ENCODE measurements at regions not wholly inside any gene's neighbourhood (a gene's known extent, or its start where the extent isn't known, plus 50 kb on each side); places are given as distances from the start of the nearest gene placed in this dataset.

DNA sequence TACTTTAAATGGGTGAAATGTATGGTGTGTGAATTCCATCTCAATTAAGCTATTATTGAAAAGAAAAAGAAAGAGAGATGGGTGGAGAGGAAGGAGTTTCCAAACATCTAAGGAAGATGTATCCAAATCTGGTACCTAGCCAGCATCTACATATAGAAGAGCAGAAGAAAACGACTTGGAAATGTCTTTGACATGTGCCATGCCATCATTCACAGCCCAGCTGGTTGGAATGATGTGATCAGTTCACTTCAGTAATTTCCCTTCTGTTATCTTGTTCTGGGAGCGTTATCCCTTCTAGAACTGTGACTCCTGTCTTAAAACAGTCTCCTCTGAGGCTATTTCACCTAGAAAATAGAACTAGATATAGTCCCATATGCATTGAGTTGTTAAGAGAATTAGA lies 312.8 kb upstream of the GYPC start:
- H3K4me3 Mint-ChIP-seq (ENCODE audit: unreplicated experiment) = no peak overlapping the region
- H3K4me1 Mint-ChIP-seq (ENCODE audit: unreplicated experiment) = no peaks in the 10 kb centered on the region
- no peak for DNase-seq (ENCODE audit: extremely low spot score, unreplicated experiment)
- H3K9me3 Mint-ChIP-seq (ENCODE audit: unreplicated experiment) = peaks cover 6% of the 10 kb centered on the region
- no peak overlapping the region for H3K27ac Mint-ChIP-seq (ENCODE audit: unreplicated experiment)
- no peaks in the 10 kb centered on the region for H3K36me3 Mint-ChIP-seq (ENCODE audit: unreplicated experiment)
- TF ChIP-seq, protein P1, sequence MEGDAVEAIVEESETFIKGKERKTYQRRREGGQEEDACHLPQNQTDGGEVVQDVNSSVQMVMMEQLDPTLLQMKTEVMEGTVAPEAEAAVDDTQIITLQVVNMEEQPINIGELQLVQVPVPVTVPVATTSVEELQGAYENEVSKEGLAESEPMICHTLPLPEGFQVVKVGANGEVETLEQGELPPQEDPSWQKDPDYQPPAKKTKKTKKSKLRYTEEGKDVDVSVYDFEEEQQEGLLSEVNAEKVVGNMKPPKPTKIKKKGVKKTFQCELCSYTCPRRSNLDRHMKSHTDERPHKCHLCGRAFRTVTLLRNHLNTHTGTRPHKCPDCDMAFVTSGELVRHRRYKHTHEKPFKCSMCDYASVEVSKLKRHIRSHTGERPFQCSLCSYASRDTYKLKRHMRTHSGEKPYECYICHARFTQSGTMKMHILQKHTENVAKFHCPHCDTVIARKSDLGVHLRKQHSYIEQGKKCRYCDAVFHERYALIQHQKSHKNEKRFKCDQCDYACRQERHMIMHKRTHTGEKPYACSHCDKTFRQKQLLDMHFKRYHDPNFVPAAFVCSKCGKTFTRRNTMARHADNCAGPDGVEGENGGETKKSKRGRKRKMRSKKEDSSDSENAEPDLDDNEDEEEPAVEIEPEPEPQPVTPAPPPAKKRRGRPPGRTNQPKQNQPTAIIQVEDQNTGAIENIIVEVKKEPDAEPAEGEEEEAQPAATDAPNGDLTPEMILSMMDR (IDR thresholded peaks at IDR 0.05) = no peak
- H3K27me3 Mint-ChIP-seq (ENCODE audit: unreplicated experiment) = no peaks in the 10 kb centered on the region

DNA sequence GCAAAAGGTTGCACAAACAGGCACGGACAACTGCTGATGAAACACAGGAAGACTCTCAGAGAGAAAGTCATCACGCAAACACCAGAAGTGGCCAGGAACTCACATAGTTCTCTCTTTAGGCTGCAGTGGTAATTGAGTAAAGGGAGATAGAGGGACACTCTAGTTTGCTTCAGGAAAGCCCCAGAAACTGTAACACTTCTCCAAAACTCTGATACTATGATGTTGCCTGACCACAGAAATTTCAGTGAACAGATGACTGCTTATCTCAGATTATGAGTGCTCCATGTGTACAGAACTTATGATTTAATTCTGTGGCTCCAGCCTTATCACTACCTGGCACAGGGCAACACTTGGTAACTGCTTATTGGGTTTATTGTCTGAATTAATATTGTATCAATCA lies 311.5 kb upstream of the GYPC start:
- TF ChIP-seq, protein P1 (IDR thresholded peaks at IDR 0.05) = no peak
- H3K9me3 Mint-ChIP-seq (ENCODE audit: unreplicated experiment) = no peaks in the 10 kb centered on the region
- no peaks in the 10 kb centered on the region for H3K4me1 Mint-ChIP-seq (ENCODE audit: unreplicated experiment)
- H3K27ac Mint-ChIP-seq (ENCODE audit: unreplicated experiment) = no peak overlapping the region
- no peaks in the 10 kb centered on the region for H3K36me3 Mint-ChIP-seq (ENCODE audit: unreplicated experiment)
- no peaks in the 10 kb centered on the region for H3K27me3 Mint-ChIP-seq (ENCODE audit: unreplicated experiment)
- DNase-seq (ENCODE audit: extremely low spot score, unreplicated experiment) = no peak
- no peak overlapping the region for H3K4me3 Mint-ChIP-seq (ENCODE audit: unreplicated experiment)

DNA sequence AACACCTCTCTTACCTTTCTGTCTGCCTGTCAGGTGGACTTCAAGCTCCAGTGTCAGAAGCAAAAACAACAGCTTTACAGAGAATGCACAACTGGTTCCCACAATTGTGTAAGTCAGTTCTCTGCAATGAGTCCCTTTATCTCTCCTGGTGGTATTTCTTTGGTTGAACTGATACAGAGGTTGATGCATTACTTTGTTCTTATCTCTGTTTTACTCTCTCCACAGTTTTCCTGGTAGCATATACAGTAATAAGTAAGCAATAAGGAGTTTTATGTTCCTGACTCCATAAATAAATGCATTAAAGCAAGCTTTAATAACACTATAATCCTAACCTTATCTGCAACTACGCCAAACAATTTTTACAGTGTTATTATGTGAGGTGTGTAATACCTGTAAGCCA lies 310.3 kb upstream of the GYPC start:
- no peaks in the 10 kb centered on the region for H3K27me3 Mint-ChIP-seq (ENCODE audit: unreplicated experiment)
- no peak overlapping the region for H3K27ac Mint-ChIP-seq (ENCODE audit: unreplicated experiment)
- H3K9me3 Mint-ChIP-seq (ENCODE audit: unreplicated experiment) = no peaks in the 10 kb centered on the region
- TF ChIP-seq, protein P1 (IDR thresholded peaks at IDR 0.05) = no peak
- no peak overlapping the region for H3K4me3 Mint-ChIP-seq (ENCODE audit: unreplicated experiment)
- DNase-seq (ENCODE audit: extremely low spot score, unreplicated experiment) = no peak
- H3K4me1 Mint-ChIP-seq (ENCODE audit: unreplicated experiment) = no peaks in the 10 kb centered on the region
- no peaks in the 10 kb centered on the region for H3K36me3 Mint-ChIP-seq (ENCODE audit: unreplicated experiment)

DNA sequence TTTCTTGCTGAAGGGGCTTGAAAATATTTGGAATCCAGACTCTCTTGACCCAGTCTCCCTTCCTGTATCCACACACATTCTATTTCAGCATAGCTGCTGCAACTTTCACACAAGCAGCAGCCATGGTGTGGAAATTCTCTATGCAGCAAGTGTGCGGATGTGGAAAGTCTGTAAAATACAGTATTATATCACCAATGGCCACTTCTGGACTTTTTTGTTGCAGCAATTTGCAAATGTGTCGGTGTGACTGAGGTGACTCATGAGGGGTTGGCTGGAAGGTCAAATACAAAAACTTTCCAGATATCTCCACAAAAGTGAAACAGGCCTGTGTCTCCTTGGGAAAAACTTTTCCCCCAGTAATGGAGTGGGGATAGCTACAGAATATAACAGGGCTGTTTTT lies 299.3 kb upstream of the GYPC start:
- Mint-ChIP-seq H3K9me3 (ENCODE audit: unreplicated experiment) (peaks cover 4% of the 10 kb centered on the region), H3K4me1 (ENCODE audit: unreplicated experiment) (no peaks in the 10 kb centered on the region), H3K4me3 (ENCODE audit: unreplicated experiment) (no peak overlapping the region), H3K36me3 (ENCODE audit: unreplicated experiment) (no peaks in the 10 kb centered on the region), H3K27me3 (ENCODE audit: unreplicated experiment) (no peaks in the 10 kb centered on the region), H3K27ac (ENCODE audit: unreplicated experiment) (no peak overlapping the region)
- TF ChIP-seq, protein P1 (IDR thresholded peaks at IDR 0.05) = no peak
- DNase-seq (ENCODE audit: extremely low spot score, unreplicated experiment) = no peak

DNA sequence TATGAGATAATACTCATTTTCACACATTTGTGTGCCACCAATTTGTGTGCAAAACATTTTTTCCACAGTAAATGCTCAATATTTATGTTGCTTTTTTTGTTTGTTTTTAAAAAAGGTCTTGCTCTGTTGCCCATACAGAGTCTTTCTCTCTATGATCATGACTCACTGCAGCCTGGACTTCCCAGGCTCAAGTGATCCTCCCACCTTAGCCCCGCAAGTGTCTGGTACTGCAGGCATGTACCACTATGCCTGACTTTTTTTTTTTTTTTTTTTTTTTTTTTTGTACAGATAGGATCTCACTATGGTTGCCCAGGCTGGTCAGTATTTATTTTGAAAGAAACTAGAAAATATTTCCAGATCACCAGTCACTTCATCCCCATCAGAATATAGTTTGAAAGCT lies 297.8 kb upstream of the GYPC start:
- no peaks in the 10 kb centered on the region for H3K27me3 Mint-ChIP-seq (ENCODE audit: unreplicated experiment)
- no peak overlapping the region for H3K4me3 Mint-ChIP-seq (ENCODE audit: unreplicated experiment)

More for the DNA sequence above, 297.8 kb upstream of the GYPC start:
- no peak for DNase-seq (ENCODE audit: extremely low spot score, unreplicated experiment)
- no peaks in the 10 kb centered on the region for H3K9me3 Mint-ChIP-seq (ENCODE audit: unreplicated experiment)
- TF ChIP-seq, protein P1 (IDR thresholded peaks at IDR 0.05) = no peak
- no peak overlapping the region for H3K27ac Mint-ChIP-seq (ENCODE audit: unreplicated experiment)
- H3K4me1 Mint-ChIP-seq (ENCODE audit: unreplicated experiment) = no peaks in the 10 kb centered on the region
- no peaks in the 10 kb centered on the region for H3K36me3 Mint-ChIP-seq (ENCODE audit: unreplicated experiment)

Data from osteocyte (in vitro differentiated cells).